ENCODE measurements at regions not wholly inside any gene's neighbourhood (a gene's known extent, or its start where the extent isn't known, plus 50 kb on each side); places are given as distances from the start of the nearest gene placed in this dataset.

DNA sequence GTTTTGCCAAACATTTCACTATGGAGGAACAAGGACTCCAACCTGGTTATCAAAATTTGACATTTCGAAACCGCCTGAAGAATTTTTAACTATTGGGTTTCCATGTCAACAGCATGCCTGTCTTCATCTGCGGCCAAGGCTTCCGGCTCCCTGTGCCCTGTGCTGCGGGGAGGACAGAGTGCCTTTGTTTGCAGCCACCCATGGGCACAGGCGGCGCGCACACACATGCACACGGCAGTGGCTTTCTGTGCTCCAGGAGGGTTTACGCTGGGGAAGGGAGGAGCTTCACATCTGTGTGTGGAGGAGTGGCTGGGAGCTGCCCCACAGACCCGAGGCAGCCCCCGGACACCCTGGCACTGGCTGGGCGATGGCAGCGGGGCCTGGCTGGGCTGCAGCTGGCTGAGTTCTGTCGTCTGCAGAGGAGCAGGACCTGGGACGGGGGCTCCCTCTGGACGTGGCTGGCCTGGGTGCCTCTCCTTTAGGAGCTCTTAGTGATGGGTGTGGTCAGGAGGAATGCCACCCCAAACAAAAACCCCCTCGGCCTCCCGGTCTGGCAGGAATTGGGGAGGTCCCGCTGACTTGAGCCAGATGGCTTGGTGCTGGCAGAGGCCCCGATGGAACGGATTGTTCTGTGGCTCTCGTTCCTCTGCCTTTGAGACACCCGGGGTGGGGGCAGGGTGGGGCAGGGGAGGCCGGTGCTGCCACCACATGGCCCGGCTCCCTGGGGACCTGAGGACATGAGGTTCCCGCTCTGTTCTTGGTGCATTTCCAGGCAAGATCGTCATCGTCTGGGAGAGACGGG is 1290.9 kb downstream of the BRD1 start:
- in situ Hi-C loops (cut with HindIII; ENCODE audit: low sequenced_read_pairs), result no loop called here
- peak overlapping the region; percentile 15 for H3K4me3 ChIP-seq (ENCODE audit: low read depth, low read length)
- no peak for DNase-seq (ENCODE audit: low read depth)
- TF ChIP-seq, protein P1, sequence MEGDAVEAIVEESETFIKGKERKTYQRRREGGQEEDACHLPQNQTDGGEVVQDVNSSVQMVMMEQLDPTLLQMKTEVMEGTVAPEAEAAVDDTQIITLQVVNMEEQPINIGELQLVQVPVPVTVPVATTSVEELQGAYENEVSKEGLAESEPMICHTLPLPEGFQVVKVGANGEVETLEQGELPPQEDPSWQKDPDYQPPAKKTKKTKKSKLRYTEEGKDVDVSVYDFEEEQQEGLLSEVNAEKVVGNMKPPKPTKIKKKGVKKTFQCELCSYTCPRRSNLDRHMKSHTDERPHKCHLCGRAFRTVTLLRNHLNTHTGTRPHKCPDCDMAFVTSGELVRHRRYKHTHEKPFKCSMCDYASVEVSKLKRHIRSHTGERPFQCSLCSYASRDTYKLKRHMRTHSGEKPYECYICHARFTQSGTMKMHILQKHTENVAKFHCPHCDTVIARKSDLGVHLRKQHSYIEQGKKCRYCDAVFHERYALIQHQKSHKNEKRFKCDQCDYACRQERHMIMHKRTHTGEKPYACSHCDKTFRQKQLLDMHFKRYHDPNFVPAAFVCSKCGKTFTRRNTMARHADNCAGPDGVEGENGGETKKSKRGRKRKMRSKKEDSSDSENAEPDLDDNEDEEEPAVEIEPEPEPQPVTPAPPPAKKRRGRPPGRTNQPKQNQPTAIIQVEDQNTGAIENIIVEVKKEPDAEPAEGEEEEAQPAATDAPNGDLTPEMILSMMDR (IDR thresholded peaks at IDR 0.05; ENCODE audit: low read depth, low read length, missing control alignments), result no peak

DNA sequence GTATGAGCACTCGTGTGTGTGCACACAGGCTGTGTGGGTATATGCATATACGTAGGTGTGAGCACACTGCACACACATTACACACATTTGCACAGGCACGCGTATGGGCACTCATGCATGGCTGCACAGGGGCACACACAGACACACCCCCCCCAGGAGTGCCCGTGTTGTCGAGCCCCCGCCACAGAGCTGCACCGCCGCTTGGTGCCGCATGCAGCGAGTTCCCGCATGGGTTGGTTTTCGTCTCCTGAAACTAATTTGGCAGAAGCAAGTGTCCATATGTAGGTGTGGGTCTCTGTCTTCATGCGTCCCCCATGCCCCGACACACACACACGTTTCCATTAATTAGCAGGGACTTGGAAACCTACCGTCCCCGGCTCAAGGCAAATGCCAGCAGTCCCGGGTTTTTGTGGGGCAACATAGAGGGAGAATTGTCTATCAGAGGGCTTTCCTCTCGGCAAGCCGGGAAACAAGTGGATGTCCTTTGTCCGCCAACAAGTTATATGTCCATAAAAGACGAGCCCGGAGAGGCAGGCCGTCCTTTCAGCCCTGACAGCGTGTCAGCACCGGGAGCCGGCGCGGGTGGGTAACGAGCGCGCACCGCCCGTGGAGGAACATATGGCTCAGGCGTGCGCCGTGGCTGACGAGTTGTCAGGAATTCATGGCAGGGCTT is 1291.7 kb downstream of the BRD1 start:
- TF ChIP-seq, protein P1 (IDR thresholded peaks at IDR 0.05; ENCODE audit: low read depth, low read length, missing control alignments), result no peak
- in situ Hi-C loops (cut with HindIII; ENCODE audit: low sequenced_read_pairs), result no loop called here
- peak overlapping the region; percentile 15 for H3K4me3 ChIP-seq (ENCODE audit: low read depth, low read length)
- no peak for DNase-seq (ENCODE audit: low read depth)

DNA sequence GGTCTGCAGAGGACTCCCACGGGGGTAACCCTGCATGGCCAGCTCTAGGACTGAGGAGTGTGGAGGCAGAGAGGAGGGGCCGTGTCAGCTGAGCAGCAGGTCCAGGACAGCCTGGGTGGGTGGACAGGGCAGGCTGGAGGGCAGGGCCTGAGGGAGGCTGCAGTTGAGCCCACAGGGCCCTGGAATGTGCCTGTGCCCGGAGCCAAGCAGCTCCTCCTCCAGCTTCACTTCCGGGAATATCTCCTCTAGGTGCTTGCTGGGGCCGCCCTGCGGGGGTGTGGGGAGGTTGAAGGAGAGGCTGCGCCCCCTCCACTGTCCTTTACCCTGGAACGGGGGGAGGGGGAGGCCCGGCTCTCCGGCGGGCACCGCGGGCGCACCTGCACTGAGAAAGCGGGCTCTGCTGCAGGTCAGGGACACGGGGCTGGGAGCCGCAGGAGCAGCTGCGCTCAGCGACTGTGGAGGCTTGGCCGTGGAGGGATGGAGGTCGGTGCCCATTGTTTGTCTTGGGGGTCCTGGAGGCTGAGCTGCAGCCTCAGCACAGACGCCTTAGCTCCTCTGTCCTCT is 1293.2 kb downstream of the BRD1 start:
- DNase-seq (ENCODE audit: low read depth), result no peak
- in situ Hi-C loops (cut with HindIII; ENCODE audit: low sequenced_read_pairs), result no loop called here
- no peak overlapping the region for H3K4me3 ChIP-seq (ENCODE audit: low read depth, low read length)
- TF ChIP-seq, protein P1 (IDR thresholded peaks at IDR 0.05; ENCODE audit: low read depth, low read length, missing control alignments), result no peak

DNA sequence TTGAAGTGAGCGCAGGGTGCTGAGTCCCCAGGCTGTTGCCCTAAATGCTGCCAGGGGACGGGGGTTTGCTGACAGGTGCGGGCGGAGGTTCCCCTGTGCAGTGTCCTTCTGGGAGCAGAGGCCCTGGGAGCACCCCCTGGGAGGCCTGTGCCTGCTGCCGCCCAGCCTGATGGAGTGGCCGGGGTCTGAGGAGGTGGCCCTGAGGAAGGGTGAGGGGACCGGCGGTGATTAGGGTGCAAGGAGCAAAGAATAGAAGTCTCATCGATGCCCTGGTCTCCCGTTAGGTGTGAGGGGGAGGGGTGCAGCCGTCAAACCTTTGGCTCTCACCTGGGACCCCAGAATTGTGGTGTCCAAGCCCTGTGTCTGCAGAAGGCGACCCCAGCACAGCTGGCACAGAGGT is 1294.7 kb downstream of the BRD1 start:
- no peak overlapping the region for H3K4me3 ChIP-seq (ENCODE audit: low read depth, low read length)
- DNase-seq (ENCODE audit: low read depth), result no peak
- in situ Hi-C loops (cut with HindIII; ENCODE audit: low sequenced_read_pairs), result no loop called here
- TF ChIP-seq, protein P1 (IDR thresholded peaks at IDR 0.05; ENCODE audit: low read depth, low read length, missing control alignments), result no peak

DNA sequence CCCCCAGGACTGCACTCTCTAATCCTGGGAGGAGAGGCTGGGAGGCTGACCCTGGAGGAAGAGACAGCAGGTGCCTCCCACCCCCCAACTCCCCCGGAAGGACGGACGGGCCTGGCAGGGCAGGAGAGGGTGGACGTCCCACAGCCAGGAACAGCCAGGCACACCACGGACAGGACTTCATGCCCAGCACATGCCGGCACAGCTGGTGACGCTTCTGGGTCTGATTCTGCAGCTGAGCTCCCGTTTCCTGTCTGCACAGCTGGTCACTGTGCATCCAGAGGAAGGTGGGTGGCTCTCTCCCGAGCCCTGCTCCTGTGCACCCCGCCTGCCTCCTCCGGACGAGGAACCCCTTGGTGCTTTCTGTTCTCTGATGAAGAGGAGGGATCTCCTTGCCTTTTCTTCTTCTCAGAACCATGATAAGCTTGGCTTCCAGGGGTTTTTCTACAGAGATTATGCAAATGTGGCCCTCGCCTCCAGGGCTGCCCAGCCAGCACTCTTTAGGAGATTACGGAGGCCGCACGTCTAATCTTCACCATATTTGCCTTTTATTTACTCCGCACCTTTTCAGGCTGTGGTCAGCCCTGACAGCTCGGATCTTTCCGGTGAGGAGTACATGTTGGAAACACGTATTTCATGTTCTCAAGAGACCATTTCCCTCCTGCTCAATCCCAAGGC is 1295.8 kb downstream of the BRD1 start:
- TF ChIP-seq, protein P1 (IDR thresholded peaks at IDR 0.05; ENCODE audit: low read depth, low read length, missing control alignments), result no peak
- in situ Hi-C loops (cut with HindIII; ENCODE audit: low sequenced_read_pairs), result no loop called here
- no peak overlapping the region for H3K4me3 ChIP-seq (ENCODE audit: low read depth, low read length)
- DNase-seq (ENCODE audit: low read depth), result no peak

DNA sequence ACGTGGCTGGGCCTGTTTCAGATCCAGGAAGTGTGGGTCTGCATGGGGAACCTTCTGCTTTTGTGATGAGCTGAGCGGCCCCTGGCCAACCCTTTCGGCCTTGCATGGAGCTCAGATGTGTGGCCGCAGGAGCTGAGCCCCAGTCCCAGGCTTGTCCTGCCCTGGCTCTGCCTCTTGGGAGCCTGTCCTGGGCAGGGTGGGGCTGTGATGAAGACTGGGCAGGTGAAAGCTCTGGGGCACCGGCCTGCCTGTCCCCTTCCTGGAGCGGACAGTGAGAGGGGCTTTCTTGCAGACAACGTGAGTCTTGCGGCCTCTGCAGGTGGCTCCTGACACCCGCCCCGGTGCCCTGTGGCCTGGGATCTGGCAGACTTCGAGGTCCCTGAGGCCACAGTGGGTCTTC is 1296.6 kb downstream of the BRD1 start:
- no peak for DNase-seq (ENCODE audit: low read depth)
- TF ChIP-seq, protein P1 (IDR thresholded peaks at IDR 0.05; ENCODE audit: low read depth, low read length, missing control alignments), result no peak
- no peak overlapping the region for H3K4me3 ChIP-seq (ENCODE audit: low read depth, low read length)
- in situ Hi-C loops (cut with HindIII; ENCODE audit: low sequenced_read_pairs), result no loop called here
